ENCODE measurements at regions not wholly inside any gene's neighbourhood (a gene's known extent, or its start where the extent isn't known, plus 50 kb on each side); places are given as distances from the start of the nearest gene placed in this dataset.

DNA sequence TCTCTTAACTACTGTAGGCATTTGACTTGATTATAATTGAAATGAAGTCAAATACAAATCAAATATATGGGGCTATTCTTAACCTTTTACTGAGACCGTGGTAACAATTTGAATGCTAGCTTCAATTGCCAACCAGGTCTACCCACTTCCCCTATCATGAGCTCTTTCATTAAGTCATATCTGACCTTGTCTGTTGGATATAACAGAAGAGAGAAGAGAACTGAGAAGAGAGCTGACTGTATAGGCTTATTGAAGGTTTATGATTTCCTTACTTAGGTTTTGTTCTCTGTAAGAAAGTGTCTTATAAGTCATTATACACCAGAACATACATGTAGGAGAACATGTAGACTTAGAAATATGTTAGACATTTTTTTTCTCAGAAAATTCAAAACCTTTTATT lies 549.4 kb downstream of the COL12A1 start:
- TF ChIP-seq, protein P1, sequence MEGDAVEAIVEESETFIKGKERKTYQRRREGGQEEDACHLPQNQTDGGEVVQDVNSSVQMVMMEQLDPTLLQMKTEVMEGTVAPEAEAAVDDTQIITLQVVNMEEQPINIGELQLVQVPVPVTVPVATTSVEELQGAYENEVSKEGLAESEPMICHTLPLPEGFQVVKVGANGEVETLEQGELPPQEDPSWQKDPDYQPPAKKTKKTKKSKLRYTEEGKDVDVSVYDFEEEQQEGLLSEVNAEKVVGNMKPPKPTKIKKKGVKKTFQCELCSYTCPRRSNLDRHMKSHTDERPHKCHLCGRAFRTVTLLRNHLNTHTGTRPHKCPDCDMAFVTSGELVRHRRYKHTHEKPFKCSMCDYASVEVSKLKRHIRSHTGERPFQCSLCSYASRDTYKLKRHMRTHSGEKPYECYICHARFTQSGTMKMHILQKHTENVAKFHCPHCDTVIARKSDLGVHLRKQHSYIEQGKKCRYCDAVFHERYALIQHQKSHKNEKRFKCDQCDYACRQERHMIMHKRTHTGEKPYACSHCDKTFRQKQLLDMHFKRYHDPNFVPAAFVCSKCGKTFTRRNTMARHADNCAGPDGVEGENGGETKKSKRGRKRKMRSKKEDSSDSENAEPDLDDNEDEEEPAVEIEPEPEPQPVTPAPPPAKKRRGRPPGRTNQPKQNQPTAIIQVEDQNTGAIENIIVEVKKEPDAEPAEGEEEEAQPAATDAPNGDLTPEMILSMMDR (IDR thresholded peaks at IDR 0.05; ENCODE audit: borderline replicate concordance, extremely low read depth, low read length, poor library complexity, severe bottlenecking), result no peak
- TF ChIP-seq EZH2 (IDR thresholded peaks at IDR 0.05; ENCODE audit: borderline replicate concordance, low read depth, low read length, severe bottlenecking), result no peak
